Vagina (tissue), 2 donors: ENCODE measurements at regions not wholly inside any gene's neighbourhood (a gene's known extent, or its start where the extent isn't known, plus 50 kb on each side); places are given as distances from the start of the nearest gene placed in this dataset.

Experiments
- DNase-seq, 2 donors: peaks; one replicate each; pipeline ENCODE4 v3.0.0-alpha.2; 2017; ENCODE audit errors: extremely low spot score in 2 of 2
- H3K27ac ChIP-seq: fragments of 200-600 bp; sonication (generic); one replicate; pipeline ENCODE4 v1.5.1; 2019
- H3K27me3 ChIP-seq: fragments of 200-600 bp; sonication (generic); one replicate; pipeline ENCODE4 v1.5.1; 2019
- H3K36me3 ChIP-seq, 2 donors: fragments of 200-600 bp; sonication (generic); one replicate each; pipeline ENCODE4 v1.5.1; 2017 to 2019
- H3K4me1 ChIP-seq: fragments of 200-600 bp; sonication (generic); one replicate; pipeline ENCODE4 v1.5.1; 2019
- H3K4me3 ChIP-seq, 2 donors: fragments of 200-600 bp; sonication (generic); 1 replicate in 1 of 2; 2 replicates in 1 of 2; pipeline ENCODE4 v1.5.1; 2016 to 2019
- H3K9me3 ChIP-seq: fragments of 200-600 bp; sonication (generic); one replicate; pipeline ENCODE4 v1.5.1; 2019
- CTCF ChIP-seq, 3 experiments: fragments of 450-650 bp in 2 of 3; fragments of 200-600 bp in 1 of 3; sonication (generic) in 1 of 3; IDR thresholded peaks; one replicate each; pipeline ENCODE4 v1.5.1; 2017 to 2019; ENCODE audit warnings: antibody characterized with exemption in 3 of 3, mild to moderate bottlenecking in 2 of 3, moderate library complexity in 2 of 3
- POLR2A ChIP-seq, 2 donors: fragments of 450-650 bp; IDR thresholded peaks; one replicate each; pipeline ENCODE4 v1.6.1; 2017; ENCODE audit warnings: antibody characterized with exemption in 2 of 2, mild to moderate bottlenecking in 2 of 2, moderate library complexity in 2 of 2
- POLR2AphosphoS5 ChIP-seq, 2 donors: sonication (generic); formaldehyde crosslinking; IDR thresholded peaks; one replicate each; pipeline ENCODE4 v1.9.0; 2017; ENCODE audit warnings: antibody characterized with exemption in 2 of 2, mild to moderate bottlenecking in 2 of 2, low read depth in 1 of 2; ENCODE audit not compliant: insufficient read depth in 1 of 2
- intact Hi-C: fragments of 100-400 bp; cut with DNase I; formaldehyde crosslinking; loops from one replicate; pipeline ENCODE4 v1.15.1; 2023

DNA sequence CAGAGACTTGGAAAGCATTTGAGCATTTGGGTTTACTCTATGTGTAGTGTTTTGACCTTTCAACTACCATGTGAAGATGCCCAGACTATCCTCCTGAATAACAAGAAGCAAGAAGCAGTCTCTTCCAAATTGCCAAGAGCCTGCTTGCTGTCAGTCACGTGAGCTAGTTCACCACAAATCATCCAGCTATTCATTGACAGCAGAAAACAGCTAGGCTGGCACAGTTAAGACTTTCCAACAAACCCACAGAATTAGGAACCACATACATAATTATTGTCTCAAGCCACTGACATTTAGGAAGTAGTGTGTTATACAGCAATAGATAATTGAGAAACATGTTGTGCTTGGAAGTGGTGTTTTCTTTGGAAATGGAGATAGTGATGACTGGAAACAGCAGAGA lies 1652.0 kb downstream of the NCAM2 start:
- no peak for DNase-seq
- H3K4me1 ChIP-seq = no peaks in the 10 kb centered on the region
- H3K4me3 ChIP-seq = no peak overlapping the region
- TF ChIP-seq POLR2A (IDR thresholded peaks at IDR 0.05) = no peak
- no peak for TF ChIP-seq CTCF (IDR thresholded peaks at IDR 0.05)
- no peak for TF ChIP-seq POLR2AphosphoS5 (IDR thresholded peaks at IDR 0.05; ENCODE audit: insufficient read depth in 1 of 2, low read depth in 1 of 2)
- no peaks in the 10 kb centered on the region for H3K9me3 ChIP-seq
- H3K27ac ChIP-seq = no peak overlapping the region
- no peaks in the 10 kb centered on the region for H3K36me3 ChIP-seq
- H3K27me3 ChIP-seq = no peaks in the 10 kb centered on the region
- intact Hi-C loops = no loop called here

DNA sequence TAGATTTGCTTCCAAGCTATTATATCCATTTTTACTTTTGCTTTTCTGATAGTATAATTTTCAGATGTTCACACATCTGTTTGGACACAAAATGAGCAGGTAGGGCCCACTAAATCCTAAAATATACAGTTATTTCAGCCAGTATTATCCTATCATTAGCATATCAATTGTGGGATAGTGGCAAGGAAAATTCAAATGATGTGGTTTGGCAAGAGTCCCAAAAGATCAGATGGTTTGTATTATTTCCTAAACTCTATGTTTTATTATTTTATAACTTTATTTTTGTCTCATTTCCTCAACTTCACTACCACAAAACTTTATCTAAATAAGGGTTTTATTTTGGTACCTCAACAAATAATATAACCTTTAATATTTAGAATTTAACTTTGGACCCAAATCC lies 1659.6 kb downstream of the NCAM2 start:
- H3K4me3 ChIP-seq = no peak overlapping the region
- H3K9me3 ChIP-seq = no peaks in the 10 kb centered on the region
- DNase-seq = no peak
- H3K27me3 ChIP-seq = no peaks in the 10 kb centered on the region
- TF ChIP-seq POLR2AphosphoS5 (IDR thresholded peaks at IDR 0.05; ENCODE audit: insufficient read depth in 1 of 2, low read depth in 1 of 2) (no peak), CTCF (IDR thresholded peaks at IDR 0.05) (no peak), POLR2A (IDR thresholded peaks at IDR 0.05) (no peak)
- intact Hi-C loops = no loop called here
- H3K36me3 ChIP-seq = no peaks in the 10 kb centered on the region
- H3K27ac ChIP-seq = no peak overlapping the region
- H3K4me1 ChIP-seq = no peaks in the 10 kb centered on the region

GRCh38 chr21:22670148-22670547 lies 1671.9 kb downstream of the NCAM2 start:
- no peak for TF ChIP-seq CTCF (IDR thresholded peaks at IDR 0.05)
- no peak for TF ChIP-seq POLR2AphosphoS5 (IDR thresholded peaks at IDR 0.05; ENCODE audit: insufficient read depth in 1 of 2, low read depth in 1 of 2)
- no peak for TF ChIP-seq POLR2A (IDR thresholded peaks at IDR 0.05)
- intact Hi-C loops = no loop called here
- Histone ChIP-seq H3K27me3 (no peaks in the 10 kb centered on the region), H3K9me3 (no peaks in the 10 kb centered on the region), H3K27ac (no peak overlapping the region), H3K4me3 (no peak overlapping the region), H3K36me3 (no peaks in the 10 kb centered on the region), H3K4me1 (no peaks in the 10 kb centered on the region)
- no peak for DNase-seq

DNA sequence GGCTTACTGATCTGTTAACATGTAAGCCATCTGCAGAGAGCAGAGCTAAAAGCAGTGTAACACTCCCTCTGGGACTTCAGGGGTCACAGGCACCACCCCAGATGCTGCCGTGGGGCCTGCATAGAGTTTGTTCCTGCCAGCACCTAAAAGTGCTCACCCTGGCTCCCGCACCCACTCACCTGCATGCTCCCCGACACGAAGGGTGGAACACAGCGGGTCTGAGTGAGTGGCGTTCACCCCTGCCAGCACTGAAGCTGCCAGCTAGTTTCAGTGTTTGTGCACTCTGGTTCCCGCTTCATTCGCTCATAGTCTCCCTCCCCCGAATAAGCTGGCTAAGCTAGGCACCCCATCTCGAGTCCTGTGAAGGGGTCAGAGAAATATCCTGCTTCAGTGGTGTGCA lies 1681.0 kb downstream of the NCAM2 start:
- DNase-seq = no peak
- no peak for TF ChIP-seq POLR2A (IDR thresholded peaks at IDR 0.05)
- TF ChIP-seq POLR2AphosphoS5 (IDR thresholded peaks at IDR 0.05; ENCODE audit: insufficient read depth in 1 of 2, low read depth in 1 of 2) = no peak
- TF ChIP-seq CTCF (IDR thresholded peaks at IDR 0.05) = no peak
- intact Hi-C loops = no loop called here

DNA sequence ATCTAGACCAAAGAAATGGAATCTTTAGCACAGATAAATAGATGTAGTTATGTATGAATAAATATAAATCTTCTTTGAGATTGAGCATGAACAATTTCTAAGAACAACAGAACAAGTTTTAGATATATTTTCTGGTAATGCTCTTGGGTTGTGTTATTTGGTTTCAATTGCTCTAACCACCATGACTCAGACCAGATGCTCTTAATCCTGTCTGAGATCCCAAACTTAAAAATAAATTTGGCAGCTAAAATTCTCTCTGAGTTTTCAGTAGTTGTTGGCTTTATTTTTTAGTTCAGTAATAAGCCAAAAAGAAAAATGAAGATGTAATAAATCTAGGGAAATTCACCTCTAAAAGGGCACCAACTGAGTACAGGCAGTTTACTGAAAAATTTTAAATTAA lies 1693.4 kb downstream of the NCAM2 start:
- Histone ChIP-seq H3K36me3 (no peaks in the 10 kb centered on the region), H3K4me1 (no peaks in the 10 kb centered on the region), H3K9me3 (no peaks in the 10 kb centered on the region), H3K27ac (no peak overlapping the region), H3K4me3 (no peak overlapping the region), H3K27me3 (no peaks in the 10 kb centered on the region)
- TF ChIP-seq POLR2AphosphoS5 (IDR thresholded peaks at IDR 0.05; ENCODE audit: insufficient read depth in 1 of 2, low read depth in 1 of 2) (no peak), POLR2A (IDR thresholded peaks at IDR 0.05) (no peak)
- DNase-seq = no peak
- intact Hi-C loops = no loop called here

More for the DNA sequence above, 1681.0 kb downstream of the NCAM2 start:
- H3K4me3 ChIP-seq = no peak overlapping the region
- H3K9me3 ChIP-seq = no peaks in the 10 kb centered on the region
- no peaks in the 10 kb centered on the region for H3K27me3 ChIP-seq
- no peaks in the 10 kb centered on the region for H3K36me3 ChIP-seq
- H3K27ac ChIP-seq = no peak overlapping the region
- H3K4me1 ChIP-seq = no peaks in the 10 kb centered on the region

GRCh38 chr21:22703521-22703920 lies 1705.3 kb downstream of the NCAM2 start:
- no peak overlapping the region for H3K4me3 ChIP-seq
- no peaks in the 10 kb centered on the region for H3K27me3 ChIP-seq
- intact Hi-C loops = no loop called here
- no peaks in the 10 kb centered on the region for H3K4me1 ChIP-seq
- no peak for TF ChIP-seq CTCF (IDR thresholded peaks at IDR 0.05)
- TF ChIP-seq POLR2AphosphoS5 (IDR thresholded peaks at IDR 0.05; ENCODE audit: insufficient read depth in 1 of 2, low read depth in 1 of 2) = no peak
- no peak for TF ChIP-seq POLR2A (IDR thresholded peaks at IDR 0.05)
- H3K9me3 ChIP-seq = no peaks in the 10 kb centered on the region
- no peaks in the 10 kb centered on the region for H3K36me3 ChIP-seq
- DNase-seq = no peak
- H3K27ac ChIP-seq = no peak overlapping the region
